Gastrocnemius medialis (tissue), 4 donors: ENCODE measurements at regions not wholly inside any gene's neighbourhood (a gene's known extent, or its start where the extent isn't known, plus 50 kb on each side); places are given as distances from the start of the nearest gene placed in this dataset.

Source experiments
- POLR2A ChIP-seq, 2 donors: fragments of 450-650 bp; IDR thresholded peaks; one replicate each; pipeline ENCODE4 v1.6.1; 2017; ENCODE audit warnings: antibody characterized with exemption in 2 of 2, mild to moderate bottlenecking in 2 of 2, moderate library complexity in 2 of 2
- TF ChIP-seq, protein P1 (sequence below), 5 experiments: fragments of 450-650 bp in 3 of 5; fragments of 200-600 bp in 2 of 5; sonication (generic) in 2 of 5; IDR thresholded peaks in 4 of 5; conservative IDR thresholded peaks in 1 of 5; 1 replicate in 4 of 5; 2 replicates in 1 of 5; pipeline ENCODE4 v1.5.1; 2016 to 2019; ENCODE audit warnings: antibody characterized with exemption in 5 of 5, mild to moderate bottlenecking in 3 of 5, moderate library complexity in 3 of 5

GRCh38 chr5:117204926-117205869, 630.6 kb upstream of the SEMA6A start:
- TF ChIP-seq, protein P1, sequence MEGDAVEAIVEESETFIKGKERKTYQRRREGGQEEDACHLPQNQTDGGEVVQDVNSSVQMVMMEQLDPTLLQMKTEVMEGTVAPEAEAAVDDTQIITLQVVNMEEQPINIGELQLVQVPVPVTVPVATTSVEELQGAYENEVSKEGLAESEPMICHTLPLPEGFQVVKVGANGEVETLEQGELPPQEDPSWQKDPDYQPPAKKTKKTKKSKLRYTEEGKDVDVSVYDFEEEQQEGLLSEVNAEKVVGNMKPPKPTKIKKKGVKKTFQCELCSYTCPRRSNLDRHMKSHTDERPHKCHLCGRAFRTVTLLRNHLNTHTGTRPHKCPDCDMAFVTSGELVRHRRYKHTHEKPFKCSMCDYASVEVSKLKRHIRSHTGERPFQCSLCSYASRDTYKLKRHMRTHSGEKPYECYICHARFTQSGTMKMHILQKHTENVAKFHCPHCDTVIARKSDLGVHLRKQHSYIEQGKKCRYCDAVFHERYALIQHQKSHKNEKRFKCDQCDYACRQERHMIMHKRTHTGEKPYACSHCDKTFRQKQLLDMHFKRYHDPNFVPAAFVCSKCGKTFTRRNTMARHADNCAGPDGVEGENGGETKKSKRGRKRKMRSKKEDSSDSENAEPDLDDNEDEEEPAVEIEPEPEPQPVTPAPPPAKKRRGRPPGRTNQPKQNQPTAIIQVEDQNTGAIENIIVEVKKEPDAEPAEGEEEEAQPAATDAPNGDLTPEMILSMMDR (IDR thresholded peaks at IDR 0.05 in 4 of 5, conservative IDR thresholded peaks at IDR 0.05 in 1 of 5): no peak
- no peak for TF ChIP-seq POLR2A (IDR thresholded peaks at IDR 0.05)
